OCI-LY3 (cell line): ENCODE measurements at regions not wholly inside any gene's neighbourhood (a gene's known extent, or its start where the extent isn't known, plus 50 kb on each side); places are given as distances from the start of the nearest gene placed in this dataset.

Source experiments
- CTCF ChIP-seq: fragments of 200-600, 300-600 bp; sonication (generic); IDR thresholded peaks from 2 replicates; pipeline ENCODE4 v1.5.1; 2014; ENCODE audit warnings: antibody characterized with exemption, low read length, low read depth
- EZH2phosphoT487 ChIP-seq: fragments of 200-600 bp; shearing (Covaris generic); IDR thresholded peaks from 2 replicates; pipeline ENCODE4 v1.6.1; 2018; ENCODE audit warnings: antibody characterized with exemption, mixed run types, low read depth

- TF ChIP-seq CTCF = no peak
- no peak for TF ChIP-seq EZH2phosphoT487
Observed at GRCh38 chr13:22240716-22241115, 569.8 kb downstream of the FGF9 start.
